ENCODE measurements at regions not wholly inside any gene's neighbourhood (a gene's known extent, or its start where the extent isn't known, plus 50 kb on each side); places are given as distances from the start of the nearest gene placed in this dataset.

GRCh38 chr17:79483842-79484241, 127.0 kb downstream of the RBFOX3 start:
- no peak for TF ChIP-seq PAWR (CRISPR knock-in tag; IDR thresholded peaks at IDR 0.05; ENCODE audit: borderline replicate concordance)
- TF ChIP-seq ZFY (CRISPR knock-in tag; IDR thresholded peaks at IDR 0.05), result no peak
- no peak for TF ChIP-seq DPF2 (CRISPR knock-in tag; IDR thresholded peaks at IDR 0.05; ENCODE audit: borderline replicate concordance, low read depth)
- TF ChIP-seq, protein P1, sequence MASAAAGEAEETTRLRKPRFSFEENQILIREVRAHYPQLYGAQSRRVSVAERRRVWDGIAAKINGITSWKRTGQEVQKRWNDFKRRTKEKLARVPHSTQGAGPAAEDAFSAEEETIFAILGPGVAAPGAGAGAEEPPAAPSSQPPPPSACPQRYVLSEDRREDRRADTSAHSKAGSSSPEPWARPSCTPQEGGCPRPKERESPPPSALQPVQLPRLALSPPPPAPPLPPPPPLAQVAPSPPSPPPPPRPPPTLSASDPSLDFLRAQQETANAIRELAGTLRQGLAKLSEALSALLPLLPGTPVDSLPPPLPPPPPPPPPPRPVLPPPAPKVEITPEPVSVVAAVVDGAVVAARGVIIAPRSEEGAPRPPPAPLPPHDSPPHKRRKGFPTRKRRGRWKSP (CRISPR knock-in tag; IDR thresholded peaks at IDR 0.05), result no peak
- no peak for TF ChIP-seq CTCF (CRISPR knock-in tag; IDR thresholded peaks at IDR 0.05)
- TF ChIP-seq, protein P2, sequence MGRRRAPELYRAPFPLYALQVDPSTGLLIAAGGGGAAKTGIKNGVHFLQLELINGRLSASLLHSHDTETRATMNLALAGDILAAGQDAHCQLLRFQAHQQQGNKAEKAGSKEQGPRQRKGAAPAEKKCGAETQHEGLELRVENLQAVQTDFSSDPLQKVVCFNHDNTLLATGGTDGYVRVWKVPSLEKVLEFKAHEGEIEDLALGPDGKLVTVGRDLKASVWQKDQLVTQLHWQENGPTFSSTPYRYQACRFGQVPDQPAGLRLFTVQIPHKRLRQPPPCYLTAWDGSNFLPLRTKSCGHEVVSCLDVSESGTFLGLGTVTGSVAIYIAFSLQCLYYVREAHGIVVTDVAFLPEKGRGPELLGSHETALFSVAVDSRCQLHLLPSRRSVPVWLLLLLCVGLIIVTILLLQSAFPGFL (CRISPR knock-in tag; IDR thresholded peaks at IDR 0.05), result no peak
- no peak for TF ChIP-seq HDAC2 (CRISPR knock-in tag; IDR thresholded peaks at IDR 0.05)
- no peak for TF ChIP-seq PBX3 (CRISPR knock-in tag; IDR thresholded peaks at IDR 0.05; ENCODE audit: borderline replicate concordance)
- TF ChIP-seq CHCHD3 (CRISPR knock-in tag; IDR thresholded peaks at IDR 0.05), result no peak
- no peak for TF ChIP-seq ZNF10 (CRISPR knock-in tag; IDR thresholded peaks at IDR 0.05; ENCODE audit: borderline replicate concordance, low read depth)
- TF ChIP-seq NFYB (CRISPR knock-in tag; IDR thresholded peaks at IDR 0.05), result no peak

All from HepG2 (cell line).